K562 (cell line): ENCODE measurements at regions not wholly inside any gene's neighbourhood (a gene's known extent, or its start where the extent isn't known, plus 50 kb on each side); places are given as distances from the start of the nearest gene placed in this dataset.

Experiments used
- BRCA1 ChIP-seq, 2 experiments: fragments of 450-650 bp in 1 of 2; sonication (generic) in 1 of 2; formaldehyde crosslinking in 1 of 2; IDR thresholded peaks; 2 replicates each; pipeline versions ENCODE4 v1.5.0 to v1.6.1; 2017 to 2020; ENCODE audit warnings: mild to moderate bottlenecking in 1 of 2, missing genetic modification reagents in 1 of 2
- BRD9 ChIP-seq: fragments of 450-650 bp; IDR thresholded peaks from 2 replicates; pipeline ENCODE4 v1.6.1; 2018; ENCODE audit warnings: low read depth; ENCODE audit not compliant: partially characterized antibody
- DNMT1 ChIP-seq: fragments of 450-650 bp; IDR thresholded peaks from 2 replicates; pipeline ENCODE4 v1.6.1; 2016; ENCODE audit warnings: antibody characterized with exemption, mild to moderate bottlenecking
- DPF2 ChIP-seq: fragments of 450-650 bp; IDR thresholded peaks from 2 replicates; pipeline ENCODE4 v1.6.1; 2016
- KAT2B ChIP-seq: IDR thresholded peaks from one replicate; pipeline ENCODE4 v1.6.1; 2012; ENCODE audit warnings: low read depth, mild to moderate bottlenecking, control low read depth, inconsistent platforms, low read length, moderate library complexity
- MTA1 ChIP-seq: fragments of 450-650 bp; IDR thresholded peaks from 2 replicates; pipeline ENCODE4 v1.6.1; 2017; ENCODE audit warnings: borderline replicate concordance
- POU5F1 ChIP-seq: fragments of 150-350 bp; IDR thresholded peaks from 2 replicates; pipeline ENCODE4 v1.6.1; 2014; ENCODE audit warnings: borderline replicate concordance, low read length, low read depth, mild to moderate bottlenecking; ENCODE audit not compliant: partially characterized antibody
- RBM14 ChIP-seq: fragments of 200-400 bp; formaldehyde crosslinking; IDR thresholded peaks from 2 replicates; pipeline ENCODE4 v1.6.1; 2018; ENCODE audit warnings: low read depth, mild to moderate bottlenecking, low read length, moderate library complexity, borderline replicate concordance; ENCODE audit not compliant: insufficient read depth
- RBM34 ChIP-seq: fragments of 200-400 bp; formaldehyde crosslinking; IDR thresholded peaks from 2 replicates; pipeline ENCODE4 v1.6.1; 2018; ENCODE audit warnings: low read length, borderline replicate concordance; ENCODE audit not compliant: insufficient read depth
- SMAD4 ChIP-seq: fragments of 250-450 bp; sonication (Bioruptor Pico); conservative IDR thresholded peaks from 2 replicates; pipeline ENCODE4 v1.8.0; 2021; ENCODE audit warnings: inconsistent platforms, mild to moderate bottlenecking, moderate library complexity
- SNRNP70 ChIP-seq: fragments of 200-400 bp; formaldehyde crosslinking; optimal IDR thresholded peaks from 2 replicates; pipeline ENCODE3; 2017; ENCODE audit warnings: low read depth, low read length
- WHSC1 ChIP-seq: IDR thresholded peaks from one replicate; pipeline ENCODE4 v1.6.1; 2012; ENCODE audit warnings: low read length, control low read depth, inconsistent platforms
- ZNF384 ChIP-seq: IDR thresholded peaks from 2 replicates; pipeline ENCODE4 v1.6.1; 2012; ENCODE audit warnings: low read depth, low read length, improper control_type of control experiment
- TF ChIP-seq, protein P1 (sequence below): fragments of 450-650 bp; IDR thresholded peaks from 2 replicates; pipeline ENCODE4 v1.6.1; 2016; ENCODE audit warnings: low read depth
- TF ChIP-seq, protein P2 (sequence below): sonication (generic); formaldehyde crosslinking; IDR thresholded peaks from 2 replicates; pipeline ENCODE4 v1.8.0; 2022; ENCODE audit warnings: mild to moderate bottlenecking, missing genetic modification reagents

DNA sequence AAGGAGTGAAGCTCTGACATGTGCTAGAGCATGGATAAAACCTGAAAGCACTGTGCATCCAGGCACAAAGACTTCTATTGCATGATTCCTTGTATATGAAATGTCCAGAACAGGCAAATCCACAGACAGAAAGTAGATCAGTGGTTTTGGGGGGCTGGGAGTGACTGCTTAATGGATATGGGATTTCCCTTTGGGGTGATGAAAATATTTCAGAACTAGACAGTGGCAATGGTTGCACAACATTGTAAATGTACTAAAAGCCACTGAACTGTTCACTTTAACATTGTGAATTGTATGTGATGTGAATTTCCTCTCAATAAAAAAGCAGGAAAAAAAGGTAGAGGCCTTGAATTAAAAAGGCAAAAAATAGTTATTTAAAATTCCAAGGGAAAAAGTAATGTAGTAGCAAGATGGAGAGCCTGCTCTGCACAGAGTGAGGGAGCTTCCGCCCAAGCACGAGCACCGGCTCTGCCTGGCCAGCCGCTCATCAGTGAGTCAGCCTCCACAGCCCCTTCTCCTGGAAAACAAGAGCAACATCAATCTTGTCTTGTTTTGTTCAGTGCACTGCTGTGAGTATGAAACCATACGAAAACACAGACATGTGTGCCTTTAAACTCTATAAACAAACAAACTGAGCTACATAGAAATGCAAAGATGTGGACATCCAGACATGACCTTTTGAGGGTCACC, 74.6 kb upstream of the THBS2 start (continued):
- TF ChIP-seq, protein P1, sequence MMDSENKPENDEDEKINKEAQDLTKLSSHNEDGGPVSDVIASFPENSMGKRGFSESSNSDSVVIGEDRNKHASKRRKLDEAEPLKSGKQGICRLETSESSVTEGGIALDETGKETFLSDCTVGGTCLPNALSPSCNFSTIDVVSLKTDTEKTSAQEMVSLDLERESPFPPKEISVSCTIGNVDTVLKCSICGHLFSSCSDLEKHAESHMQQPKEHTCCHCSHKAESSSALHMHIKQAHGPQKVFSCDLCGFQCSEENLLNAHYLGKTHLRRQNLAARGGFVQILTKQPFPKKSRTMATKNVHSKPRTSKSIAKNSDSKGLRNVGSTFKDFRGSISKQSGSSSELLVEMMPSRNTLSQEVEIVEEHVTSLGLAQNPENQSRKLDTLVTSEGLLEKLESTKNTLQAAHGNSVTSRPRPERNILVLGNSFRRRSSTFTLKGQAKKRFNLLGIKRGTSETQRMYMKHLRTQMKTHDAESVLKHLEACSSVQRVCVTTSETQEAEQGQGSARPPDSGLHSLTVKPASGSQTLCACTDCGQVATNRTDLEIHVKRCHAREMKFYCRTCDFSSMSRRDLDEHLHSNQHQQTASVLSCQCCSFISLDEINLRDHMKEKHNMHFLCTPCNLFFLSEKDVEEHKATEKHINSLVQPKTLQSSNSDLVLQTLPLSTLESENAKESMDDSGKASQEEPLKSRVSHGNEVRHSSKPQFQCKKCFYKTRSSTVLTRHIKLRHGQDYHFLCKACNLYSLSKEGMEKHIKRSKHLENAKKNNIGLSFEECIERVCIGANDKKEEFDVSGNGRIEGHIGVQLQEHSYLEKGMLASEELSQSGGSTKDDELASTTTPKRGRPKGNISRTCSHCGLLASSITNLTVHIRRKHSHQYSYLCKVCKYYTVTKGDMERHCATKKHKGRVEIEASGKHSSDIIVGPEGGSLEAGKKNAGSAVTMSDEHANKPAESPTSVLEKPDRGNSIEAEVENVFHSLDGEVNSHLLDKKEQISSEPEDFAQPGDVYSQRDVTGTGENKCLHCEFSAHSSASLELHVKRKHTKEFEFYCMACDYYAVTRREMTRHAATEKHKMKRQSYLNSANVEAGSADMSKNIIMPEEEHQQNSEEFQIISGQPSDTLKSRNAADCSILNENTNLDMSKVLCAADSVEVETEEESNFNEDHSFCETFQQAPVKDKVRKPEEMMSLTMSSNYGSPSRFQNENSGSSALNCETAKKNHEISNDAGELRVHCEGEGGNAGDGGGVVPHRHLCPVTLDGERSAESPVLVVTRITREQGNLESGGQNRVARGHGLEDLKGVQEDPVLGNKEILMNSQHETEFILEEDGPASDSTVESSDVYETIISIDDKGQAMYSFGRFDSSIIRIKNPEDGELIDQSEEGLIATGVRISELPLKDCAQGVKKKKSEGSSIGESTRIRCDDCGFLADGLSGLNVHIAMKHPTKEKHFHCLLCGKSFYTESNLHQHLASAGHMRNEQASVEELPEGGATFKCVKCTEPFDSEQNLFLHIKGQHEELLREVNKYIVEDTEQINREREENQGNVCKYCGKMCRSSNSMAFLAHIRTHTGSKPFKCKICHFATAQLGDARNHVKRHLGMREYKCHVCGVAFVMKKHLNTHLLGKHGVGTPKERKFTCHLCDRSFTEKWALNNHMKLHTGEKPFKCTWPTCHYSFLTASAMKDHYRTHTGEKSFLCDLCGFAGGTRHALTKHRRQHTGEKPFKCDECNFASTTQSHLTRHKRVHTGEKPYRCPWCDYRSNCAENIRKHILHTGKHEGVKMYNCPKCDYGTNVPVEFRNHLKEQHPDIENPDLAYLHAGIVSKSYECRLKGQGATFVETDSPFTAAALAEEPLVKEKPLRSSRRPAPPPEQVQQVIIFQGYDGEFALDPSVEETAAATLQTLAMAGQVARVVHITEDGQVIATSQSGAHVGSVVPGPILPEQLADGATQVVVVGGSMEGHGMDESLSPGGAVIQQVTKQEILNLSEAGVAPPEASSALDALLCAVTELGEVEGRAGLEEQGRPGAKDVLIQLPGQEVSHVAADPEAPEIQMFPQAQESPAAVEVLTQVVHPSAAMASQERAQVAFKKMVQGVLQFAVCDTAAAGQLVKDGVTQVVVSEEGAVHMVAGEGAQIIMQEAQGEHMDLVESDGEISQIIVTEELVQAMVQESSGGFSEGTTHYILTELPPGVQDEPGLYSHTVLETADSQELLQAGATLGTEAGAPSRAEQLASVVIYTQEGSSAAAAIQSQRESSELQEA = no peak
- TF ChIP-seq MTA1 (no peak), RBM34 (no peak), DNMT1 (no peak), DPF2 (no peak), ZNF384 (no peak), POU5F1 (no peak), KAT2B (no peak), SNRNP70 (no peak), SMAD4 (CRISPR knock-in tag) (no peak), WHSC1 (no peak), RBM14 (no peak), BRD9 (no peak), BRCA1 (IDR thresholded peaks at IDR 0.05) (no peak), BRCA1 (CRISPR knock-in tag; IDR thresholded peaks at IDR 0.05) (no peak)
- TF ChIP-seq, protein P2, sequence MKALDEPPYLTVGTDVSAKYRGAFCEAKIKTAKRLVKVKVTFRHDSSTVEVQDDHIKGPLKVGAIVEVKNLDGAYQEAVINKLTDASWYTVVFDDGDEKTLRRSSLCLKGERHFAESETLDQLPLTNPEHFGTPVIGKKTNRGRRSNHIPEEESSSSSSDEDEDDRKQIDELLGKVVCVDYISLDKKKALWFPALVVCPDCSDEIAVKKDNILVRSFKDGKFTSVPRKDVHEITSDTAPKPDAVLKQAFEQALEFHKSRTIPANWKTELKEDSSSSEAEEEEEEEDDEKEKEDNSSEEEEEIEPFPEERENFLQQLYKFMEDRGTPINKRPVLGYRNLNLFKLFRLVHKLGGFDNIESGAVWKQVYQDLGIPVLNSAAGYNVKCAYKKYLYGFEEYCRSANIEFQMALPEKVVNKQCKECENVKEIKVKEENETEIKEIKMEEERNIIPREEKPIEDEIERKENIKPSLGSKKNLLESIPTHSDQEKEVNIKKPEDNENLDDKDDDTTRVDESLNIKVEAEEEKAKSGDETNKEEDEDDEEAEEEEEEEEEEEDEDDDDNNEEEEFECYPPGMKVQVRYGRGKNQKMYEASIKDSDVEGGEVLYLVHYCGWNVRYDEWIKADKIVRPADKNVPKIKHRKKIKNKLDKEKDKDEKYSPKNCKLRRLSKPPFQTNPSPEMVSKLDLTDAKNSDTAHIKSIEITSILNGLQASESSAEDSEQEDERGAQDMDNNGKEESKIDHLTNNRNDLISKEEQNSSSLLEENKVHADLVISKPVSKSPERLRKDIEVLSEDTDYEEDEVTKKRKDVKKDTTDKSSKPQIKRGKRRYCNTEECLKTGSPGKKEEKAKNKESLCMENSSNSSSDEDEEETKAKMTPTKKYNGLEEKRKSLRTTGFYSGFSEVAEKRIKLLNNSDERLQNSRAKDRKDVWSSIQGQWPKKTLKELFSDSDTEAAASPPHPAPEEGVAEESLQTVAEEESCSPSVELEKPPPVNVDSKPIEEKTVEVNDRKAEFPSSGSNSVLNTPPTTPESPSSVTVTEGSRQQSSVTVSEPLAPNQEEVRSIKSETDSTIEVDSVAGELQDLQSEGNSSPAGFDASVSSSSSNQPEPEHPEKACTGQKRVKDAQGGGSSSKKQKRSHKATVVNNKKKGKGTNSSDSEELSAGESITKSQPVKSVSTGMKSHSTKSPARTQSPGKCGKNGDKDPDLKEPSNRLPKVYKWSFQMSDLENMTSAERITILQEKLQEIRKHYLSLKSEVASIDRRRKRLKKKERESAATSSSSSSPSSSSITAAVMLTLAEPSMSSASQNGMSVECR (CRISPR knock-in tag) = no peak
